AG10803 (cell line): ENCODE measurements at regions not wholly inside any gene's neighbourhood (a gene's known extent, or its start where the extent isn't known, plus 50 kb on each side); places are given as distances from the start of the nearest gene placed in this dataset.
A peak's percentile ranks its signal among the peaks of the same experiment; 100 is the strongest.
"Not testable (repeated sequence)": the region's sequence is repeated elsewhere in the genome, so short reads cannot be mapped to it uniquely, and the experiment has no call there.

ENCODE experiments used
- DNase-seq: peaks from one replicate; pipeline ENCODE4 v3.0.0; 2010; ENCODE audit warnings: low read depth
- H3K4me3 ChIP-seq: 2 replicates; pipeline ENCODE4 v1.5.1; 2011; ENCODE audit warnings: mild to moderate bottlenecking, low read length, control low read depth
- CTCF ChIP-seq: conservative IDR thresholded peaks from 2 replicates; pipeline ENCODE4 v1.5.1; 2011; ENCODE audit warnings: mild to moderate bottlenecking, low read length, control low read depth, inconsistent platforms

DNA sequence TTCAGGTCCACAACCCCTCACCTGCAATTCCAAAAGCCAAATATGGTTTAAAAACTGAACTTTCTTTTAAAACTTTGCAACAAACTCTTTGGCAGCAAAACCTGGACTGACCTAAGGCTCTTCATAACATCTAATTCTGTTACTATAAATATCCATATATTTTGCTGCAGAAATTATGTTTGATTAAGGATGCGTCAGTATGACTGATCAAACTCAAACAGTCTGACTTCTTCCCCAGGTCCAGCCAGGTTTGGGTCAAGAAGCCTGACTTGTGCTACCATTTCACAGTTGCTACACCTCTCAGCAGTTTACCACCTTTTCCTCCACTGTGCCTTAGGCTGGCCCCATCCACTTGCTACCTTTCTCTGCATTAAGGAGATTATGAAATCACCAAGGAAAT is 127.0 kb upstream of the DUSP22 start:
- DNase-seq = no peak
- H3K4me3 ChIP-seq = no peak overlapping the region
- no peak for TF ChIP-seq CTCF

GRCh38 chr6:165906-166305 is 126.4 kb upstream of the DUSP22 start:
- no peak for TF ChIP-seq CTCF
- H3K4me3 ChIP-seq = no peak overlapping the region
- no peak for DNase-seq

- peak; percentile 70 for TF ChIP-seq CTCF
- H3K4me3 ChIP-seq = no peak overlapping the region
- DNase-seq = peak; percentile 56
Observed at GRCh38 chr6:168865-169455, 123.3 kb upstream of the DUSP22 start.

DNA sequence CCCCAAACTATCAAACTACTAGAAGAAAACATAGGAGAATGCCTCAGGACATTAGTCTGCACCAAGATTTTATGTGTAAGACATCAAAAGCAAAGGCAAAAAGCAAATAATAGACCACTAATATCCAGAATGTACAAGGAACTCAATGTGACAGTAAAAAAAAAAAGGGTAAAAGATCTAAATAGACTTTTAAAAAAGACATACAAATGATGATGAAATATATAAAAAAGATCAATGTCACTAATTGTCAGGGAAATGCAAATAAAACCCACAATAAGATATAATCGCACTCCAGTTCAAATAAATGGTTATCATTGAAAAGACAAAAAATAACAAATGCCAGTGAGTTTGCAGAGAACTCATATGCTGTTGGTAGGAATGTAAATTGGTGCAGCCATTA is 118.3 kb upstream of the DUSP22 start:
- TF ChIP-seq CTCF = no peak
- no peak for DNase-seq
- H3K4me3 ChIP-seq = no peak overlapping the region

GRCh38 chr6:175680-176079 is 116.6 kb upstream of the DUSP22 start:
- TF ChIP-seq CTCF = no peak
- DNase-seq = no peak
- no peak overlapping the region for H3K4me3 ChIP-seq

DNA sequence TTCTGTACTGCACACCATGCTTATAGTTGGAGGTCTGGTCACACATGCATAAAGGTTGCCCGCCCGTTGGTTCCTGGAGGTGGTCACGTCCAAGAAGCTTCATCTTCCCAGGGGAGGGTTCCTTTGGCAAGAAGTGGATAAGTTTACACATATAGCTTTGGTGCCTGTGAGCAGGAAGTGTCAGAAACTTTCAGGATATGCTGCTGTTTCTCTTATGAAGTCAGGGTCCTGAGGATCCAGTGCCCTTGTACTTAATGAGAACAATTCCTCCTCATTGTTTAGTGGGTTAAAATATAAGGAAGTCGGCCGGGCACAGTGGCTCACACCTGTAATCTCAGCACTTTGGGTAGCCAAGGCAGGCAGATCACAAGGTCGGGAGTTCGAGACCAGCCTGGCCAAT is 115.5 kb upstream of the DUSP22 start:
- no peak for TF ChIP-seq CTCF
- no peak overlapping the region for H3K4me3 ChIP-seq
- DNase-seq = no peak

GRCh38 chr6:178119-178518 is 114.2 kb upstream of the DUSP22 start:
- no peak for DNase-seq
- TF ChIP-seq CTCF = no peak
- no peak overlapping the region for H3K4me3 ChIP-seq

DNA sequence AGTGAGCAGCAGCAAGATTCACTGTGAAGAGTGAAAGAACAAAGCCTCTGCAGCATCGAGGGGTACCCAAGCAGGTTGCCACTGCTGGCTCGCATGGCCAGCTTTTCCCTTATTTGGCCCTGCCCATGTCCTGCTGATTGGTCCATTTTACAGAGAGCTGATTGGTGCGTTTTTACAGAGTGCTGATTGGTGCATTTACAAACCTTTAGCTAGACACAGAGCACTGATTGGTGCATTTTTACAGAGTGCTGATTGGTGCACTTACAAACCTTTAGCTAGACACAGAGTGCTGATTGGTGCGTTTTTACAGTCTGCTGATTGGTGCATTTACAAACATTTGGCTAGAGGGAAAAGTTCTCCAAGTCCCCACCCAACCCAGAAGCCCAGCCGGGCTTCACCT is 113.4 kb upstream of the DUSP22 start:
- DNase-seq, H3K4me3 ChIP-seq: not testable (repeated sequence)
